PC-3 (cell line): ENCODE measurements at regions not wholly inside any gene's neighbourhood (a gene's known extent, or its start where the extent isn't known, plus 50 kb on each side); places are given as distances from the start of the nearest gene placed in this dataset.

Experiments used
- ATAC-seq: fragments of 200-7000 bp; cut with Tn5 transposase; 2 replicates; pipeline ENCODE4 v1.9.1; 2020; ENCODE audit warnings: mild to moderate bottlenecking, moderate library complexity
- BruUV-seq: library from RNA; stranded (reverse); fragments of 400-500 nt; replicated peaks from 2 replicates; lab custom pipeline; 2021; lab: Mats Ljungman, UMichigan
- CTCF ChIA-PET: fragments of 300-600 bp; sonication (Branson Sonifier 250); formaldehyde crosslinking; loops from one replicate; lab custom pipeline; 2022; ENCODE audit warnings: antibody characterized with exemption; lab: Charles Lee
- POLR2A ChIA-PET: fragments of 300-600 bp; sonication (Branson Sonifier 250); formaldehyde crosslinking; loops from one replicate; lab custom pipeline; 2022; ENCODE audit warnings: antibody characterized with exemption; ENCODE audit not compliant: unreplicated experiment; lab: Charles Lee
- DNase-seq: peaks from one replicate; pipeline ENCODE4 v3.0.0-alpha.2; 2015
- H2AFZ ChIP-seq: fragments of 300-600 bp; sonication (generic); 2 replicates; pipeline ENCODE4 v1.6.0; 2016; ENCODE audit warnings: antibody characterized with exemption, low read length
- H3F3A ChIP-seq: fragments of 300-600 bp; sonication (generic); one replicate; pipeline ENCODE4 v1.6.0; 2017; ENCODE audit warnings: antibody characterized with exemption, low read length, control low read depth, mild to moderate bottlenecking; ENCODE audit not compliant: unreplicated experiment
- H3K27ac ChIP-seq: fragments of 300-600 bp; sonication (generic); 2 replicates; pipeline ENCODE4 v1.5.1; 2016; ENCODE audit warnings: mild to moderate bottlenecking, low read length
- H3K27me3 ChIP-seq: fragments of 300-600 bp; sonication (generic); 2 replicates; pipeline ENCODE4 v1.6.1; 2016; ENCODE audit warnings: low read length, mixed read lengths
- H3K36me3 ChIP-seq: fragments of 300-600 bp; sonication (generic); 2 replicates; pipeline ENCODE4 v1.6.1; 2016; ENCODE audit warnings: low read depth, mixed run types, low read length, mixed read lengths
- H3K4me1 ChIP-seq: fragments of 300-600 bp; sonication (generic); 2 replicates; pipeline ENCODE4 v1.5.1; 2016; ENCODE audit warnings: low read length; ENCODE audit not compliant: insufficient read depth
- H3K4me2 ChIP-seq: fragments of 300-600 bp; sonication (generic); 2 replicates; pipeline ENCODE4 v1.6.0; 2016; ENCODE audit warnings: low read length
- H3K4me3 ChIP-seq: fragments of 300-600 bp; sonication (generic); 2 replicates; pipeline ENCODE4 v1.5.1; 2016; ENCODE audit warnings: mild to moderate bottlenecking, low read length, mixed read lengths
- H3K79me2 ChIP-seq: fragments of 300-600 bp; sonication (generic); 2 replicates; pipeline ENCODE4 v1.6.1; 2017; ENCODE audit warnings: low read length, mixed read lengths
- H3K9ac ChIP-seq: fragments of 300-600 bp; sonication (generic); 2 replicates; pipeline ENCODE4 v1.6.0; 2016; ENCODE audit warnings: mild to moderate bottlenecking, low read length
- H3K9me2 ChIP-seq: fragments of 300-600 bp; sonication (generic); replicated peaks from 2 replicates; pipeline ENCODE4 v1.6.1; 2016; ENCODE audit warnings: mixed run types, low read length, mixed read lengths
- H3K9me3 ChIP-seq: fragments of 300-600 bp; sonication (generic); 2 replicates; pipeline ENCODE4 v1.6.1; 2016; ENCODE audit warnings: low read length, mixed read lengths
- H4K20me1 ChIP-seq: fragments of 300-600 bp; sonication (generic); 2 replicates; pipeline ENCODE4 v1.6.1; 2016; ENCODE audit warnings: low read length, mixed read lengths
- EZH2 ChIP-seq: fragments of 300-600 bp; sonication (generic); IDR thresholded peaks from one replicate; pipeline ENCODE4 v1.6.1; 2017; ENCODE audit warnings: antibody characterized with exemption, mild to moderate bottlenecking, low read length; ENCODE audit not compliant: unreplicated experiment
- EZH2phosphoT487 ChIP-seq: fragments of 300-600 bp; sonication (generic); IDR thresholded peaks from 2 replicates; pipeline ENCODE4 v1.6.1; 2018; ENCODE audit warnings: mild to moderate bottlenecking, antibody characterized with exemption, low read length, borderline replicate concordance
- intact Hi-C: fragments of 100-400 bp; cut with micrococcal nuclease; formaldehyde crosslinking; loops from 2 replicates; pipeline ENCODE4 v1.9.0; 2023
- TF ChIP-seq, protein P1 (sequence below): fragments of 300-600 bp; sonication (generic); conservative IDR thresholded peaks from 2 replicates; pipeline ENCODE4 v1.5.1; 2017; ENCODE audit warnings: antibody characterized with exemption, low read depth, mild to moderate bottlenecking, low read length

DNA sequence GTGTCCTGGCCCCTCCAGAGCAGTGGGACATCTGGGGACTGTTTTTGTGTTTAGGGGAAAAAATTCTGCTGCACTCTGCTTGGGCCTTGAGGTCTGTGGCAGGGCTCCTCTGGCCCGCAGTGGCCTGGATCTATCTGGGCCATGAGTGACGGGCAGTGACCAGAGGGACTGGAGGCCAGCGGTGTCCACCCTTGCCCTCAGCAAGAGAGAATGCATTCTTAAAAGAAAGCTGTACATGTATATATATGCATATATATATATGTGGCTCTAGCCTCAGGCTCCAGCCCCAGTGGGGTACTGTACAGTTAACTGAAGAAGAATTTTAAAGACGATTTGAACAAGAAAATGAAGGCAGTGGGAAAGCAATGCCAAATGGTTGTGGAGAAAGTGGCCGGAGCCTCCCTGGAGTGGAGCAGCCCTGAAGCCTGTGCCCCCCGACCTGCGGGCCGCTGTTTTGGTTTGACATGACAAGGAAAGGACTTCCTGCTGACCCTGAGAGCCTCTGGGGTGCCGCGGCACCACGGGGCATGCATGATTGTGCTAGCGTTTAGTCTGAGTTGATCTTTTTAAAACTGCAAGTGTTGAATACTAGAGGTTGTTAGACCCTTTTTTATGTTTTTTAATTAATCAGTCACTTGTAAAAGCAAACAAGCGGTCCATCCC, 52.2 kb downstream of the PLXNA1 start:
- Histone ChIP-seq H4K20me1 (no peaks in the 10 kb centered on the region), H3K27me3 (no peaks in the 10 kb centered on the region), H3K4me1 (peaks cover 12% of the 10 kb centered on the region), H3K27ac (0 out of 2 replicates have a peak overlapping the region, but pooled peaks have one; percentile 21), H3K9ac (no peak overlapping the region), H3F3A (no peaks in the 10 kb centered on the region), H3K9me3 (no peaks in the 10 kb centered on the region), H3K79me2 (no peaks in the 10 kb centered on the region), H3K9me2 (no peaks in the 10 kb centered on the region), H3K36me3 (no peaks in the 10 kb centered on the region), H2AFZ (no peak overlapping the region), H3K4me3 (no peak overlapping the region), H3K4me2 (no peak overlapping the region; the same call in 1 of the 2 replicates)
- intact Hi-C loops = no loop called here
- DNase-seq (no peak), ATAC-seq (no peak)
- POLR2A ChIA-PET = no interaction called here
- TSS peak; percentile 14 for BruUV-seq
- TF ChIP-seq, protein P1, sequence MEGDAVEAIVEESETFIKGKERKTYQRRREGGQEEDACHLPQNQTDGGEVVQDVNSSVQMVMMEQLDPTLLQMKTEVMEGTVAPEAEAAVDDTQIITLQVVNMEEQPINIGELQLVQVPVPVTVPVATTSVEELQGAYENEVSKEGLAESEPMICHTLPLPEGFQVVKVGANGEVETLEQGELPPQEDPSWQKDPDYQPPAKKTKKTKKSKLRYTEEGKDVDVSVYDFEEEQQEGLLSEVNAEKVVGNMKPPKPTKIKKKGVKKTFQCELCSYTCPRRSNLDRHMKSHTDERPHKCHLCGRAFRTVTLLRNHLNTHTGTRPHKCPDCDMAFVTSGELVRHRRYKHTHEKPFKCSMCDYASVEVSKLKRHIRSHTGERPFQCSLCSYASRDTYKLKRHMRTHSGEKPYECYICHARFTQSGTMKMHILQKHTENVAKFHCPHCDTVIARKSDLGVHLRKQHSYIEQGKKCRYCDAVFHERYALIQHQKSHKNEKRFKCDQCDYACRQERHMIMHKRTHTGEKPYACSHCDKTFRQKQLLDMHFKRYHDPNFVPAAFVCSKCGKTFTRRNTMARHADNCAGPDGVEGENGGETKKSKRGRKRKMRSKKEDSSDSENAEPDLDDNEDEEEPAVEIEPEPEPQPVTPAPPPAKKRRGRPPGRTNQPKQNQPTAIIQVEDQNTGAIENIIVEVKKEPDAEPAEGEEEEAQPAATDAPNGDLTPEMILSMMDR = no peak
- TF ChIP-seq EZH2 (no peak), EZH2phosphoT487 (no peak)
- CTCF ChIA-PET = no interaction called here

DNA sequence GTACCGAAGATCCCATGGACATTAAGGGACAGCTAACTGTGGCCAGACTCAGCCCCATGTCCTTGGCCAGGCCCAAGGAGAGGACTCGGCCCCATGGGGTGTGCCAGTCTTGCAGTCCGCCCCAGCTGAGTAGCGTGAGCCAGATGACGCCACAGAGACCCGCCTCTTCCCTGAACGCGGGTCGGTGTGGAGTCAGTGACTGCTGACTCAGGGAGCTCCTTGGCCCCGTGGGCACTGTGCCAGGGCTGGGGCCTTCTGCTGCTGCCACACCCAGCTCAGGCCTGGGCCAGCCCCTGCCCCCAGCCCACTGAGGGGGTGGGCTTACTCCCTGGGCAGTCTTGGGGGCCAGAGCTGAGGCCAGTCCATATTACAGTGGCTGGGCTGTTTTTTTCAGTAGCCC, 52.8 kb downstream of the PLXNA1 start:
- Histone ChIP-seq H3K27ac (peak overlapping the region; percentile 66), H3K36me3 (no peaks in the 10 kb centered on the region)
- BruUV-seq = no TSS peak

More for the DNA sequence above, 52.8 kb downstream of the PLXNA1 start:
- ATAC-seq (peak; percentile 78), DNase-seq (peak; percentile 76)
- Histone ChIP-seq H3K9me3 (no peaks in the 10 kb centered on the region), H3K4me1 (peaks cover 12% of the 10 kb centered on the region), H3K9me2 (no peaks in the 10 kb centered on the region), H3K4me2 (peak overlapping the region; percentile 22), H3F3A (no peaks in the 10 kb centered on the region), H3K9ac (peak overlapping the region; percentile 61), H3K27me3 (no peaks in the 10 kb centered on the region), H2AFZ (no peak overlapping the region), H3K4me3 (no peak overlapping the region), H4K20me1 (no peaks in the 10 kb centered on the region), H3K79me2 (no peaks in the 10 kb centered on the region)
- ChIA-PET CTCF (no interaction called here), POLR2A (no interaction called here)
- no peak for TF ChIP-seq EZH2phosphoT487
- TF ChIP-seq, protein P1 = no peak
- no peak for TF ChIP-seq EZH2
- intact Hi-C loops = no loop called here
